Dermis blood vessel endothelial cell (primary cell): ENCODE measurements at regions not wholly inside any gene's neighbourhood (a gene's known extent, or its start where the extent isn't known, plus 50 kb on each side); places are given as distances from the start of the nearest gene placed in this dataset.
"Not testable (repeated sequence)": the region's sequence is repeated elsewhere in the genome, so short reads cannot be mapped to it uniquely, and the experiment has no call there.

Experiments used
- DNase-seq: peaks from one replicate; pipeline ENCODE4 v3.0.0; 2010

DNA sequence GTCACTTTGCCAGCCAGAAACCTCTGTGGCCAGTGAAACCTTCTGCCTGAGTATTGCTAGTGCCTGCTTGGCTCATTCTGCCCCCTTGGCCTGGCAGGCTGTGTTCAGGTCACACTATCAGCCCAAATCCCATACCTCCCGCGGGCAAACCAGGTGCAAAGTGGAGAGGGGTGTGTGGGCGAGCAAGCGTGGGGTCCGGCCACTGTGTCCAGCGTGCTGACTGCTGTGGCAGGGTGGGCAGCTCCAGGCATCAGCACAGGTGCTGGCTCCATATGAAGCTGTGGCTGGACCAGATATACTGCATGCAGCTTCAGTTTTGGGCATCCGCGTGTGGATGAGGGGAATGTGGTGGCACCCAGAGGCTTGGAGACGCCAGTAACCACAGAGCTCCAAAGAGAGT, 576.5 kb upstream of the EDIL3 start:
- DNase-seq = no peak

- no peak for DNase-seq
Measured at GRCh38 chr5:84961903-84962302, 577.2 kb upstream of the EDIL3 start.

DNA sequence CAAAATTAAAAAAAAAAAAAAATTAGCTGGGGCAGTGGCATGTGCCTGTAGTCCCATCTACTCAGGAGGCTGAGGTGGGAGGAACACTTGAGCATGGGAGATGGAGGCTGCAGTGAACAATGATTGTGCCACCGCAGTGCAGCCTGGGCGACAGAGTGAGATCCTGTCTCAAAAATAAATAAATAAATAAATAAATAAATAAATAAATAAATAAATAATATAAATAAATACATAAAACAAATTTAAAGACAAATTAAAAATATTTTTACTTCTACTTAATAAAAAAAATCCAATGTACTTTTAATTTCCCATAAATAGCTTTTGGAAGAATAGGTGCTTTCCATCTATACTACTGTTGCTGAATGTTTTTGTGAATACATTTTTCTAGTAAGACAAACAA, 598.4 kb upstream of the EDIL3 start:
- no peak for DNase-seq

GRCh38 chr5:84985148-84985547, 600.5 kb upstream of the EDIL3 start:
- no peak for DNase-seq

DNA sequence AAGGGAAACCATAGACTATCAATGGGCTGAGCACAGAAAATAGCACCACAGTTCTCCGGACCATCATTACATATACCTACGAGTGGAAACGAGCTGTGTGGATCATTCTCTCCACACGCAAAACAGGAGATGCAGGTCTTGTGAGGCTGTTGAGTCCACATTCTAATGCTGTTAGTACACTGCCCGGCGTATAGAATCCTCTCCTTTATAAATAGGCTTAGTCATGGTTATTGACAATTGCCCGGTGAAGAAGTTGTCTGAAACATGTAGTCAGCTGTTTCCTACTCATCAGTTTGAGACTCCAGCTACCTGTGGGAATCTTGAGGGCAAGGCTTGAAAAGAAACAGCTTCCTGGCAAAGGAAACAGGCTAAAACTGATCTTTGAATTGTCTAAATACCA, 602.0 kb upstream of the EDIL3 start:
- no peak for DNase-seq

GRCh38 chr5:85000671-85001070, 616.0 kb upstream of the EDIL3 start:
- no peak for DNase-seq

GRCh38 chr5:85002026-85002425, 617.3 kb upstream of the EDIL3 start:
- not testable (repeated sequence) for DNase-seq

DNA sequence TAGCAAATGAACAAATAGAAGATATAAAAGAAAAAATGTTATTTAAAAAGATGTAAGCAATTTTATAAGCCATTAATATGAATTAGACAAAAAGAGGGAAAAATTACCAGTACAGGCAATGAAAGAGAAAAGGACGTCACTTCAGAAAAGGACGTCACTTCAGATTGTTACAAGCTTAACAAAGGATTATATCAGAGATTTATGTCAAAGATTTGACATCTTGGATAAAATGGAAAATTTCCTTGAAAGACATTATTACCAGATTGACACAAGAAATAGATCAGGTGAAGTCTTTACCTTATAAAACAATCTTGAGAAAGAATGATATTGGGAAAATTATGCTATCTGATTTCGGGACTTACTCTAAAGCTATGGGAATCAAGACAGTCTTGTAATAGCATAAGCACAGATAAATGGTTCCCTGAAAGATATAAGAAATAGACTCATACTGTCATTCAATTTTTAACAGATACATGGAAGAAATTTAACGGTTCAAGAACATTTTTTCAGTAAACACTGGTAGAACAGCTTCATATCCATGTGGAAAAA, 625.4 kb upstream of the EDIL3 start:
- no peak for DNase-seq

GRCh38 chr5:85017261-85017660, 632.6 kb upstream of the EDIL3 start:
- no peak for DNase-seq

DNA sequence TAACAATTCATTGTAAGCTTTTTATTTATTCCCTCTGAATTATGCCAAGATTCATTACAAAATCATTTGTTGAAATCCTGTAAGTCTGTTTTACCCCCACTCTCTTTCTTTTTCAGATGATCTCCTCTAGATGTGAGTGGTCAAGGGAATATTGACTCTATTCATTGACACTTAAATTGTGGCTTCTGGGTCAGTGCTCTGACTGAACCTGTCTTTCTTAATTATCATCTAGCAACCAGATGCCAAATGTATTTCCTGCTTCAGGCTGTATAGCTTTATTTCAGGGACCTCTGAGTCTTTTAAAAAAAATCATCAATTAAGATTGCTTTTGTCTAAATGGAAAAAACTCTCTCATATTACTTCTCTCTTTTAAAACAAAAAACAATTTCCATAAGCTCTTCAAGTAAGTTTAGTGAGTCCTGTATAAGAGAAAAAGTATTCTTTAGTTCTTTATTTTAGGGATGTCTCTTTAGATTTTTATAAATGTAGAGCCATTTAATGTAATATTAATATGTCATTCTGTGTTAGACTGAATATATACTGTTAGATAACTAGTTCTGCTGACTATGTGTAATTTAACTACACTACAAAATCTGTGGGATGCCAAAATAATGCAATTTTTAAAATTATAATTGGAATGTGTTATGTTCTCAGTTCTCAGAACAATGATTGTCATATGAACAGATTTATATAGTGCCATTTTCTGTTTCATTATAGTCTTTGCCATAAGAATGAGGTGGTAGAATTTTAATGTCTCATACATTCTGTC, 645.8 kb upstream of the EDIL3 start:
- DNase-seq = no peak

GRCh38 chr5:85049020-85049419, 664.3 kb upstream of the EDIL3 start:
- no peak for DNase-seq

GRCh38 chr5:85052826-85053225, 668.1 kb upstream of the EDIL3 start:
- no peak for DNase-seq

DNA sequence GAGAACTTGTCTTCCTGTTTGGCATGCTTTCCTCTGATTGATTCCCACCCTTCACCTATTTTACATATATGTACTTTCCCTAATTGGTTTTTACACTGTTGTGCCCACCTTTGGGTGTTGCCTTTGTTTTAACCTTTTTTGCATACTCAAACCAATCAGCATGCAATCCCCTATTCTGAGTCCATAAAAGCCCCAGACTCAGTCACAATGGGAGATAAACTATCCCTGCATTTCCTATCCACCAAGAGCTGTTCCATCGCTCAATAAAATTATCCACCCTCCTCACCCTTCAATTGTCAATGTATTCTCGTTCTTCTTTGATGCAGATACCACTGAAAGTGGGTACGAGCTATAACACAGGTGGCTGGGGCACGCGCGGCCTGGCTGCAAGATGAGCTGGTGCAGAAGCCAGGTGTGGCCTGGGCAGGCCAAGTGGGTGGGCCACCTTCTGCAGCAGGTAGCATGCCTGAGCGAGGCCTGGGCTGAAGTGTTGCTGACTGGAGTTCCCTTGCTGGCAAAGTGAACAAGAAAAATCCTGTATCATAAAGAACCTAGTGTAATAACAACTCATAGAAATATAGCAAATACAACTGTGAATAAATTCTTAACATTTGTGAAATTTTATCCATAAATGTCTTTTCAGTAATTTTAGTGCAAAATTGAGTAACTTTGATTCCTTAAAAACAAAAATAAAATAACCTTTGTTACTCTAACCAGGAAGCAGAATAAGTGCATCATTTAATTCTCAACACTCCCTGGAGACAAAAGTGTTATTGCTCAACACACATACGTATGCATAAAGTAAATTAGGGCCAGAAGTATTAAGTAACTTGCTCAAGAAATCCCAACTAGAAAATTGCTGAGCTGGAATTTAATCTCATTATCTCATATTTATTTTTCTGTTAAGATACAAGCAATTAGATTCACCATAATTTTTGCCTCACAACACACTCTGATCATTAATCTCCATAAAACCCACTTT, 685.3 kb upstream of the EDIL3 start:
- no peak for DNase-seq

DNA sequence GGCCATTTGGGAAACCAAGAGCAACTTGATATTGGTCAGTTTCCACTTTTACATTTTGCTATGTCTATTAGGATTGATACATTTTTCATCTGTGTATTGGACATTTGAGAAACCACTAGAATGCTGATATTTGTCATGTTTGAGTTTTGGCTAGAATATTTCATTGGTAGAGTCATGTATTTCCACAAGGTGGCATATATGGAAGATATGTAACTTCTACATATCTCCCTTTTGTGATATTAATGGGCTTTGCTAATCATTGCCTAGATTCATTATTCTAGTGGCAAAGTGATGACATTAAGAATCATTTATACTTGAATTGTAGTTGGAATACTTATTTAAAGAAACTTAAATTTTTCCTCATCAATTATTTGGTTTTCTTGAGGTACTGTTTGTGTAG, 692.9 kb upstream of the EDIL3 start:
- DNase-seq = no peak

DNA sequence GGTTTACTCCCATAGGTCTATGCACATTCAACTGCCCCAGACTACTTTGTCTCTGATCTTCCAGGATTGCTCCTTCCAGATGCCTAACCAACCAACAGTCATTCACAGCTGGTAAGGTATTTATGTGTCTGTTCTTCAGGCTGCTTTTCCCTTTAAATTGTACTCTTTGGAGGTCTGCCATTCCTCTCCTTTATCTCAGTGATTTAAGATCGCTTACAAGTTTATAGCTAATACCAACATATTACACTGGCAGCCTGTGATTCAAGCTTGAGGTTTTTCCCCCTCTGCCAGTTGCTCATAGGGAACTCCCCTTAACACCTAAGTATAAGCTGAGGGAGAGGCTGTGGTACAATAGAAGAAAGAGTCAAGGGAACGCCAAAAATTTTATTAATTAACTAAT, 711.7 kb upstream of the EDIL3 start:
- DNase-seq = no peak

- no peak for DNase-seq
Measured at GRCh38 chr5:85108471-85108870, 723.8 kb upstream of the EDIL3 start.

DNA sequence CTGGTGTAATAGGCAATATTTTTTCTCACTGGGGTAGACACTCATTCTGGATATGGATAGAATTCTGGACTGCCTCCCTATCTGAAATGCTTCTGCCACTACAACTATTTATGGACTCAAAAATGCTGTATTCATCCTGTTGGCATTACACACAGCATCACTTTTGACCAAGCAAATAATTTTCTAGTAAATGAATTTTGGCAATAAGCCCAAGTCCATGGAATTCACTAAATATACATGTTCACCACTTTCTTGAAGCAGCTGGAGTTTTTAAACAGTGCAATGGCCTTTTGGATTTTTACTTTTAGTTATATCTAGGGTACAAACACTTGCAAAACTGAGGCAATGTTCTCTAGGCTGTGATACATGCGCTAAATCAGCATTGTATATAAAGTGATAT, 724.9 kb upstream of the EDIL3 start:
- no peak for DNase-seq

DNA sequence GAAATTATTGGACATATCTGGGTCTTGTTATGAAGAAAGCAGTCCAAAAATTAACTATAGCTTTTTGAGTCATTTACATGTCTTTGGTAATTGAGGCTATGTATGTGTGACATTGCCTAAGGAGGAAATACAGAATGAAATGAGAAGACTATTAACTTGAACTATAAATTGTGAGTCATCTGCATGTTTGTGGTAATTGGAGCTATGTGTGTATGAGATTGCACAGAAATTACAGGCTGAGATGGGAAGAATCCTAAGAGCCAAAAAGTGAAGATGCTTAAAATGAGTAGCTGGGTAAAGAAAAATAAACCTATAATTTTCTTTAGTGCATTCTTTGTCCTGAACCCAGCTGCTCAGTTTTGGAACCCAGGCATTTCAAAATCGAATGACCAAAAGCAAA, 747.6 kb upstream of the EDIL3 start:
- DNase-seq = no peak

- no peak for DNase-seq
Measured at GRCh38 chr5:85140471-85140870, 755.8 kb upstream of the EDIL3 start.

GRCh38 chr5:85143138-85143537, 758.5 kb upstream of the EDIL3 start:
- no peak for DNase-seq

DNA sequence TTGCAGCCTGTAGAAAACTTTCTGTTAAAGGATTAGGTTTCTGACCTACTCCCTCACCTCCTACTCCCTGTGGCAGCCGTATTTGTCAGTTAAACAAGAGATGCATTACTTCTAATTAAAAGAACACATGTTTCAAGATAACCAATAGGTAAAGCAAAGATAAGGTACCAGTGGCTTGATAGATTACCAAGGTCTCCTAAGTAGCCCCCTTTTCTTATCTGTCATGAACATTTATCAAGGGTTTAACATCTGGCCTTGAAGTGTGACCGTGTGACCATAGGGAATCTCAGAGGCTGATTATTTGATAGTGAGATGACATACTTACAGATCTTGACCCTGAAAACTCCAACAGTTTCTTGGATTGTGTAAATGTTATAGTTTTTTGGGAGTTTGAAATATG, 764.0 kb upstream of the EDIL3 start:
- DNase-seq = no peak

DNA sequence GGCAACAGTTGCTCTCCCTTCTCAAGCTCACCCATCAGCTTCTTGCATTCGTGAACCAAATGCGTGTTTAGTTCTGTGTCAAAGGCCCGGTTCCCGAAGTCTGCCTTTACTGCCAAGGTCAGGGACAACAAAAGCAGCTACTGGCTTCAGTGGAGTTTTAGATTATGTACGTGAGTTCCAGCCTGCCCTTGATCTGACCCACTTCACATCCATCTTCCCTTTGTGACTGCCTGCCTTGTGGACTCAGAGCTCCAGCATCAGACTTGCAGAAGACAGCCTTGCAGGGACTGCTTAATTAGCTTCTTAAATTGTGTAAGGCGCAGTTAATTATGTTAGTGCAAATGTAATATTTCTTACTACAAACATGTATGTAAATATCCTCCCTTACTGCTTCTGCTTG, 774.7 kb upstream of the EDIL3 start:
- DNase-seq = no peak

DNA sequence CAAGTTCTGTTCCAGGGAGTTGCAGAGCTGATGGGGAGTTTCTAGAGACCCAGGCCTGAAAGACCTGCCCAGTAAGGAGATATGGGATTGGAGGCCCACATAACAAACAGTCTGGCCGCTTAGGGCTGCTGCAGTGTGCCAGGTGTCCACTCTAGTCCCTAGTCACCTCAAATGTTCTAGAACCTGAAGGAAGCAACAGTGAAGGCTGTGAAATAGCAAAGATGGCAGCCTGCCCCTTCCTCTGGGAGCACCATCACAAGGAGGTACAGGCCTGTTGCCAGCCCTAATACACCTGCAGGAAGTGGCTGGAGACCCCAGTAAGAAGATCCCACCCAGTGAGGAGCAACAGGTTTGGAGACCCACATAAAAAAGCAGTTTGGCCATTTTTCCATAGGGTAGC, 783.8 kb upstream of the EDIL3 start:
- no peak for DNase-seq

- no peak for DNase-seq
Measured at GRCh38 chr5:85170183-85170582, 785.5 kb upstream of the EDIL3 start.
